GM21825 (cell line): ENCODE measurements at regions not wholly inside any gene's neighbourhood (a gene's known extent, or its start where the extent isn't known, plus 50 kb on each side); places are given as distances from the start of the nearest gene placed in this dataset.

Experiments used
- ATAC-seq: cut with Tn5 transposase; IDR thresholded peaks from one replicate; pipeline ENCODE4 v1.9.1; 2021; ENCODE audit warnings: mild to moderate bottlenecking, moderate library complexity; ENCODE audit not compliant: unreplicated experiment

DNA sequence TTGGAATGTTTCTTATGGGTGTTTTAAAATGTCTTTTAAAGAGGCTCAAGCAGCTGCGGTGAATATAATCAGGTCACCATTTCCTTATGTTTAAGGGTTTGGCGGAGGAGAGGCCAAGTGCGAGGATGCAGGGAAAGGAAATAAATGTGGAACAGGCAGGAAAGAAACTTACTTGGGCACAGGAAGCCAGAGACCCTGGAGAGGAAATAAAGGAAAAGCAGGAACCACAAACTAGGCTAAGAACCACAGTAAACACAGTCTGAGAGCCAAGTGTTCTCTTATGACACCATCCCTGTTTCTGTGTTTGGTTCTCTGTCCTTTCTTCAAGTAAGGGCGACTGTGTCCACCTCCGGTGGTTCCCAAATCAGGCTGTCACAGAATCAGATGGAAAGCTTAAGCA is 166.5 kb downstream of the C9orf152 start:
- ATAC-seq: no peak

DNA sequence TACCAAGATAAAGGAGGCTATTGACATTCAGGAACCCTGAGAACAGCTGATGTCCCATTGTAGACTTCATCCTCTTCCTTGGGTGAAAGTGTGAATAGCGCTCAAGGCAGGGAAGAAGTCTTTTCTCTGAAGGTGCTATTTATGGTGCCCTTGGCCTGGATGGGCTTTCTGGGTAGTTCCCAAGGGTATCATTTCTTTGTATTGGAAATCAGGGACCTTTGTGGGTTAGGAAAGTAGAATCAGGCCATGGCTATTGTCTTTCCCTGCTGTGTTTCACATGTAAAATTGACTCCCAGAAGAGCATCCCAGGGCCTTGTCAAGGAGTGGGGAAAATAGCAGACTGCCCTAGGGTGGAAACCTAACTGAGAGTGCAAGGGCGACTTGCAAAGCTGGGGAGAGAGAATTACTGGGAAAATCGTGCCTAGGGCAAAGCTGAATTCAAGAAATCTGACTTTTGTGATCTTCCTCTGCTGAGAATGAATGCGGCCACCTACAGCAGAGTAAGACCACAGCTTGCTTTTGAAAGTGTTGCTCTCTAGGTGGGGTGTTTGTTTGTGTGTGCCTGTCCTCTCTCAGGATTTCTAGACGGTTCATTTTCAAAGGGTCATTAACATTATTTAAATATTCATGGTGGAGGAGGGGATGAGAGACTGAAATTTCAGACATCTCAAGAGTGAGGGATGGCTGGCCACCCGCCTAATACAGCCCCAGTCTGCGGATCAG is 160.6 kb downstream of the C9orf152 start:
- peak; percentile 13 for ATAC-seq

DNA sequence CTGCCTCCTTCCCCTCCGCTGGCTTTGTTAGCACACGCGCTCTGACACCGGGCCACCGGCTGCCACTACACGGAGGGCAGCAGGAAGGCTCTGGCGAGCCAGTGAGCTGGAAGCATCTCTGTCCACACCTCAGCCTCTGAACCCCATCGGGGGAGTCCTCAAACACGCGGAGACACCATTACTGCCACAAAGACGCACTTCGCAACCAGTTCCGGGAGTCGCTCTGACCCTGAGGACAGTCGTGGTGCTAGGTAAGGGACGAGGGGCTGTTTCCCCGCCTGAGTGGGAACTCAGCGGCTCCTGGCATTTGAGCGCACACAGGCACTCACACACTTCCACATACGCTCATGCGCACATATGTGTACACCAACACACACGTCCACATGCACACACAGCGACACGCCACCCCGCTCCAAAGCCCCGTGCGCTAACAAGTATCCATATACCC is 160.0 kb downstream of the C9orf152 start:
- peak; percentile 26 for ATAC-seq

- peak; percentile 81 for ATAC-seq
Observed at GRCh38 chr9:110048403-110048975, 159.5 kb downstream of the C9orf152 start.

DNA sequence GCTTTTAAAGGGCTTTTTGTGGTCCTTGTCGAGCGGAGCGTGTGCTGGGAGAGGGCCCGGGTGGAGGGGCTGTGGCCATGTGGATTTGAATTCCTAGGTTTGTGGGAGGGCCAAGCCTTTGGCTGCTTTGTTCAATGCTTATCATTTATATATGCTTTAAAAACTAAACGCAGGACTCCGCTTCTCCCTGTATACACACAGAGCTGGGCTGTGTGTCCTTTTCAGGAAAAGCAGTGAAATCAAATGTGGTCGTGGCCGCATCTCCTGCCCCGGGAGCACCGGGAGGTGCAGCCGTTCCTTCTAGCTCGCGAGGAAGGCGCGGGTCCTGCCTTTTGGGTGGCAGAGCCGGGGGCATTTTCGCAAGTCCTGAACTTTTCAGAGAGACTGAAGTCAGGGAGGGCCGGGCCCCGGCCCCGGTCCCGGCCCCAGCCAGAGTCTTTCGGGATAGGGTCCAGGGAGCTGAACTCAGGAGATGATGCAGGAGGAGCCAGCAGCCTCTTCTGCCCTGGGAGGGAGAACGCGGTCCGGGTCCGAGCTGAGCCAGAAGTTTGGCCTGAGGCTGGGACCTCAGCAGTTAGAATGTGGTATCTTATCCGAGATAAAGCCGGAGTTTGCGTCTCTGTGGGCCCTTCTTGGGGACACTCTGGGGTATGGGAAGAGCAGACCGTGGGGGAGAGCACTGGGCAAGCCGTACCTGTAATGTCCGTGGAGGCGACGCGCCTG is 158.8 kb downstream of the C9orf152 start:
- peak; percentile 12 for ATAC-seq

DNA sequence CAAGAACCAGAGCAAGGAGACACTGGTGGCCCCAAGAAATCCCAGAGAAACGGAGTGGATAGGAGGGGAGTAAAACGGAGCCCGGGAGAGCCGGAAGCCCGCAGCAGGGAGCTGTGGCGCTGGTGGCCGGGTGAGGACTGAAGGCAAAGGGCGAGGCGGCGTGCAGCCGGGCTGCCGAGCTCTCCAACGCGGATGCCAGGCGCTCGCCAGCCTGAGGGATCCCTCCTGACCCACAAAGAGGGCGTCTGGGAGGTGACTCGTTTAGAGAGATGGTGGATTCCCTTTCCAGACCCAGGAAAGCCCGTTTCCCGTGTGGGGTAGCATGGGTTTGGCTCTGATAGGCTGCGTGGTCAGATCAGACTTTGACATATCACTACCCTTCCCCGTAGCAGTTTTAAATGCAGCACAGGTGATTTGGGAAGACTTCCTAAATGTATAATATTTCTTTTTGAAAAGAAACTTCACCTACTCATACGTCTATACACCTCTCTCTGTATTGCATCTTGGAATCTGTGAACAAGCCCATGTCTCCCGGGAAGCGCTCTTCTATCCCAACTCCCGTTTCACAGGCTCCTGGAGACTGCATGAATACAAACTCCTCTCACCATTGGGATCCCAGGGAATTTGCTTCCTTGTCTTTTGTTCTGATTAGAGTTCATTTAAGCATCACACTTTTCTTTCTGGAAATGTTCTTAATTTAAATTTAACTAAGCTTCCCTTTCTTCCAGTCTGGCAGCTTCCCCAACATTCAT is 158.1 kb downstream of the C9orf152 start:
- no peak for ATAC-seq

GRCh38 chr9:110050925-110051355 is 157.0 kb downstream of the C9orf152 start:
- ATAC-seq: peak; percentile 39

GRCh38 chr9:110056062-110056461 is 151.9 kb downstream of the C9orf152 start:
- no peak for ATAC-seq

GRCh38 chr9:110058304-110058953 is 149.5 kb downstream of the C9orf152 start:
- no peak for ATAC-seq

DNA sequence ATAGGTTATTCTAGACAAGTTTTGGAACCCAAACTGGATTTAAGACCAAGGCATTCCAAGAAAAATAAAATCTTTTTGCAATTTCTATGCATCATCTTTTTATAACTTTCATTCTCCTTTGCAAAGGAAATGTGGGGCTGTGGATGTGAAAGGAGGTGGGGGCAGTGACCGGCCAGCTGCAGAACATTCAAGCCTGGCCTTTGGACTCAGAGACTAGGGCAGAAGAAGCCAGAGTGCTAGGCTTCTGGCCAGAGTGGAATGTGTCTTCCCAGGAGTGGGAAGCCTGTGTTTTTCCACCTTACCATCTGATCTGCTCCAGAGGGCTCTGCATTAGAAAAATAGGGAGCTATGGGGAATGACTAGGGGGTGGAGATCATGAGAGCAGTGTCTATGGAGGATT is 148.5 kb downstream of the C9orf152 start:
- no peak for ATAC-seq

- ATAC-seq: peak; percentile 56
Observed at GRCh38 chr9:110064803-110065202, 143.2 kb downstream of the C9orf152 start.

GRCh38 chr9:110065532-110065931 is 142.4 kb downstream of the C9orf152 start:
- peak; percentile 53 for ATAC-seq

DNA sequence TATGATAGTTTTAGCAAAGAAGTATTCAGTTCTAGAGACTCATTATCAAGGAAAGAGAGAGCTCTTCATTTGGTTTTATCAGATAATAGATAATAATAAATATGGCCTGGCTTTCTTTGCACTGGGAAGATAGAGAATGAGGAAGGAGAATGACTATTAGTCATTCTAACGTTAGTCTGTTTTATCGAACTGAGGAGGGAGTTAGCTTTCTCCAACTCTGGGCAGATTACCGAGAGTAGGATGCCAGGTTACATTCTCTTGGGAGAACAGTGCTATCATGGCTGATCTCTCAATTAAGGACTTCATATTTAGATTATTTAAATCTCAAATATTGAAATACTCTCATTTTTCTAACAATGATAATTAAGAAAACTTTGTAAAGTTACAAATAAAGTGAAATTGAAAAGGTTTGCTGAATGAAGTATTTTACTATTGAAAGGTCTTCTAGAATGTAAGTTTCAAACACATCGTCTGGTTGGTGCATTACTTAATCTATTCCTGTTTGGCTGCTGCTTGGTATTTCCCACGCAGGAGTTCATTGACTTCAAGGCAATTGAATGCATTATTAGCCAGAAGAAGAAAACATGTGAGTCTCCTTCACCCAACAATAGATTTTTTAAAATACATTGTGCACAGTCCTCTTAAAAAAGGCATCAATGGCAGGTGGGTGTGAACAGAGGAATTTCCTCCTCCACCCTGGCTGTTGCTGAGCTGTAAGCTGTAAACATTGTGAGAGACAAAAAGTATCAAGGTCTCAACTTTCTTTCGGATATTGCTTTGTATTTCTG is 140.8 kb downstream of the C9orf152 start:
- ATAC-seq: no peak

GRCh38 chr9:110068212-110068611 is 139.7 kb downstream of the C9orf152 start:
- no peak for ATAC-seq

DNA sequence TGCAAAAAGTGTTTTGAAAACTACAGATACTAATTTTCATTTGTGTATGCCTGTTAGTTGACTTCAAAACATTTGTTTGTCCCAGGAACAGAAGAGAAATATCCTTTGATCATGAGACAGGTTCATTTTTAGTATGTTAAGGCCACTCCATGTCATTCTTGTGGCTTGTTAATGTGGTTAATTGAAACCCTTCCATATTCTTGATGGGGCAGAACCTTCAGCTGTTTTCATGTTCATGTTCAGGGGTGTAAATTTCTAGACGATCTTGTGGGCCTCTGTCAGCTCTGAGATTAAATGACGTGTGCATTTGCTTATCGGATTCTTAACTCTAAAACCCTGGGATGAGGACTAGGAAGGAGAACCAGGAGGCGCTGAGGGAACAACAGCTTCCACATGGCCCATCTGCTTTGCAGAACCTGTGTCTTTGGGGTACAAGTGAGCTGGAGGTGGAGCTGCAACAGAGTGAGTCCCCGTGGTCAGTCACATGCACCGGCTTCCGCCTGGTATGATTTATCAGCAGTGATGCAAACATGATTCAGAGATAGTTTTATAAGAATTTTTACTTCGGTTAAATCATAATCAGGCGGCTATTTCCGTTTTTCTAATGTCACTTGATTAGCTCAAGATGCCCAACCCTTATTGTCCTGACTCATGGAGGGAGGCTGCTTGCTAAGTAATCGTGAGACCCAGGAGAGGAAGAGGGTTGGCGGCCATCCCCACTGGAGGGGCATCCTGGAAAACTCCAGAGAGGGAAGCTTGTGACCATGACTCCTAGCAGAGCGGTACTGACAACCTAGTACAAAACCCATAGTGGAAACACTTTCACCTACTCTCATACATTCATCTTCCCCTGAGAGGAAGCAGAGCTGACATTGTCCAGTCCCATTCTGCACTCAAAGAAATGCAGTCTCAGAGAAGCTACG is 138.4 kb downstream of the C9orf152 start:
- ATAC-seq: no peak

GRCh38 chr9:110072597-110073355 is 135.2 kb downstream of the C9orf152 start:
- no peak for ATAC-seq

DNA sequence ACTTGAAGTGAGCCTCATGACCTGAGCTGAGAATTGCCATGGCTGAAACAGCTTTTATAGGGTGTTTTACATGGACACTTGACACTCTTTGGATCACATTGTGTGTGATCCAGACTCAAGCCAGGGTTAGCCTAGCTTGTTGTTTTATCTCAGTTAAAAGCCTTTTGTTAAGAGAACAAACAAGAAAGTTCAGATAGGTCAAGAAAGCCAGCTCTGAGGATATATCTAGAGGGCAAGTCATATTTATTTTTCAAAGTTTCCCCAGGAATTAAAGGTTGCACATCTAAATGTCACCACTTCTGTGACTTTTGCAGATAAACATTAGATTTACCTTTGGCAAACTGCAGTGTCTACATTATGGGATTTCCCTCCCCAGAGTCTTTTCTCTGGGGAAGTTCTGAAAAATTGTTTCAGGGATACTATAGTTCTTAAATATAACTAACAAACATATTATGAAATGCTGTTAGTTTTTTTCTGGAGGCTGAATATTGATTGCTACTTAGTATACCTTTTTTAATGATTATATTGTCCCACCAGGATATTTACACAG is 134.5 kb downstream of the C9orf152 start:
- ATAC-seq: no peak
